ENCODE measurements at regions not wholly inside any gene's neighbourhood (a gene's known extent, or its start where the extent isn't known, plus 50 kb on each side); places are given as distances from the start of the nearest gene placed in this dataset.

- TF ChIP-seq CTCF (conservative IDR thresholded peaks at IDR 0.05; ENCODE audit: low read depth, low read length) = no peak
- no peak overlapping the region for H3K4me3 ChIP-seq (ENCODE audit: low read depth, low read length)
- DNase-seq (ENCODE audit: low read depth) = no peak
Measured at GRCh38 chr3:44106756-44107155, 134.9 kb upstream of the TOPAZ1 start.

DNA sequence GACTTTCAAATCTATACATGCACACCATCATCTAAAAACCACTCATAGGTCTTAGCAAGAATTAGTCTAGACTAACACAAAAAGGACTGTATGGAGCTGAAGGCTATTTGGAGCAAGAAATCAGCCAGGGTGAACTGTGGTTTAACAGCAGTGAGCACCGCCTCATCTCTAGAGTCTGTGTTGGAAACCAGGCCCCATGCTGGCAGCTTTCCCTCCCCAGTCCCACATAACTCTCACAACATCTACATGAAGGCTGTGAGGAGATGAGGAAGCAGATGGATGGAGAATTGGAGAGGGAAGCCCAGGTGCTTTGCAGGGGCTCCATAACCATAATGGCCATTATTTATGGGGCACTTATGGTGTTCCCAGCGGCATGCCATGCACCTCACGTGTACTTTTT, 133.2 kb upstream of the TOPAZ1 start:
- no peak overlapping the region for H3K4me3 ChIP-seq (ENCODE audit: low read depth, low read length)
- TF ChIP-seq CTCF (conservative IDR thresholded peaks at IDR 0.05; ENCODE audit: low read depth, low read length) = no peak

GRCh38 chr3:44109771-44110361, 131.8 kb upstream of the TOPAZ1 start:
- H3K4me3 ChIP-seq (ENCODE audit: low read depth, low read length) = no peak overlapping the region
- no peak for DNase-seq (ENCODE audit: low read depth)
- no peak for TF ChIP-seq CTCF (conservative IDR thresholded peaks at IDR 0.05; ENCODE audit: low read depth, low read length)

More for the DNA sequence above, 133.2 kb upstream of the TOPAZ1 start:
- DNase-seq (ENCODE audit: low read depth) = no peak

DNA sequence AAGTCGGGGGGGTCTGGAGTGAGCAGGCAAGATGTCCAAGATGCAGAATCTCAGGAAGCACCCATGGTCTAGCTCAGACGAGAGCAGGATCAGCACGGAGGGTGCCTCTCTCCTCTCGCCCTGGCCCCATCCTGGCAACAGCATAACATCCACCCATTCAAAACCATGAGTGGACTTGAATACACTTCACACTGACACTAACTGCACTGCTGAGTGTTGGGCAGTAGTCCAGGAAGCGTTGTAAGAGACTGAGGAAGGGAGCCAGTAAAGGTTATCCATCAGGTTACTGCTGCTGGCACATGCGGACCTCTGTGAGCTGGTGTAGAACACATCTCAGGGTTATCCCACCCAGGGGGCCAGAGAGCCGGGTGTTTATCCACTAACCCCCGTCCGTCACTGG, 131.0 kb upstream of the TOPAZ1 start:
- no peak for DNase-seq (ENCODE audit: low read depth)
- H3K4me3 ChIP-seq (ENCODE audit: low read depth, low read length) = no peak overlapping the region
- TF ChIP-seq CTCF (conservative IDR thresholded peaks at IDR 0.05; ENCODE audit: low read depth, low read length) = no peak

- H3K4me3 ChIP-seq (ENCODE audit: low read depth, low read length) = no peak overlapping the region
- TF ChIP-seq CTCF (conservative IDR thresholded peaks at IDR 0.05; ENCODE audit: low read depth, low read length) = no peak
- no peak for DNase-seq (ENCODE audit: low read depth)
Measured at GRCh38 chr3:44111482-44111881, 130.2 kb upstream of the TOPAZ1 start.

- no peak for DNase-seq (ENCODE audit: low read depth)
- TF ChIP-seq CTCF (conservative IDR thresholded peaks at IDR 0.05; ENCODE audit: low read depth, low read length) = peak; percentile 42
- no peak overlapping the region for H3K4me3 ChIP-seq (ENCODE audit: low read depth, low read length)
Measured at GRCh38 chr3:44114142-44114541, 127.5 kb upstream of the TOPAZ1 start.

DNA sequence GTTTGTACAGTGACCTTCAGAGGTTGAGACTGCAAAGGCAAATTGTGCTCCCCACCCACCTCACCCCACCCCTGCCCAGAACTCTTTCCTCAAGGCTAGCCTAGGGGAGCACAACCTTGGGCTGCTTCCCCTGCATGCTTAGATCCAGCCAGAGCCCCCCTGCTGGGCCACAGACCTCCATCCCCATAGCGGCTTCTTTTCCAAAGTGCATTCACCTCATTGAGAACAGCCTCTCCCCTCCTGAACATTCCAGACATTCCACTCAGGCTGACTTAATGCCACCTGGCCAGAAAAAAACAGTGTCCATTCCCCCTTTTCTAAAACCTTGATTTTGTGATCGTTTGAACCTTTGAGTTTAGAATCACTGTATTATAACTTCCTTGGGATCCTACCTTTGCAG, 124.4 kb upstream of the TOPAZ1 start:
- no peak for TF ChIP-seq CTCF (conservative IDR thresholded peaks at IDR 0.05; ENCODE audit: low read depth, low read length)
- H3K4me3 ChIP-seq (ENCODE audit: low read depth, low read length) = no peak overlapping the region
- DNase-seq (ENCODE audit: low read depth) = no peak

Data from epithelial cell of proximal tubule (primary cell).